ENCODE measurements at regions not wholly inside any gene's neighbourhood (a gene's known extent, or its start where the extent isn't known, plus 50 kb on each side); places are given as distances from the start of the nearest gene placed in this dataset.

GRCh38 chr1:198809247-198809646, 170.4 kb downstream of the PTPRC start:
- H3K4me3 ChIP-seq (replicated peaks in 1 of 3), result no peak overlapping the region
- intact Hi-C loops (cut with DNase I), result no loop called here
- H3K9me3 ChIP-seq, result no peaks in the 10 kb centered on the region
- H3K27ac ChIP-seq, result no peak overlapping the region
- DNase-seq, result no peak
- TF ChIP-seq POLR2A (IDR thresholded peaks at IDR 0.05) (no peak), CTCF (IDR thresholded peaks at IDR 0.05) (no peak)
- H3K36me3 ChIP-seq, result no peaks in the 10 kb centered on the region
- H3K27me3 ChIP-seq, result no peaks in the 10 kb centered on the region
- 79 to 84% methylated on average over 1 of the region's 1 CpG for WGBS, 2 donors
- no peaks in the 10 kb centered on the region for H3K4me1 ChIP-seq

DNA sequence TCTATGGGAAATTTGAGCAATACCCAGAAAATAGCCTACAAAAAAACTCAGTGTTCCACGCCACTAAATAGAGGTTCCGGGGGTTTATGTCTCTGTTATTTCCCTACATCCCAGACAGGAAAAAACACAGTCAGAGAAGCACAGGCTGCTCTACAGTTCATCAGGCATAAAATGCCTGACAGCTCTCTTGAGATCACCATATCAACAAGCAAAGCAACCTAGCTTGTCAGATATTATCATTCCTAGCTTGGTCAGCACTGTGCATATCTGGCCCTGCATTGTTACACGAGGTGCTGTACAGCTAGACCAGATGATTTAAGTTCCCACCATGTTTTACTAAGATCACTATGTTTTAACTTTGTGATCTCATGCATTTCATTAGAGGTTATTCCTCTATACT, 172.6 kb downstream of the PTPRC start:
- H3K4me1 ChIP-seq, result no peaks in the 10 kb centered on the region
- intact Hi-C loops (cut with DNase I), result no loop called here
- no peak for DNase-seq
- H3K9me3 ChIP-seq, result no peaks in the 10 kb centered on the region
- H3K27ac ChIP-seq, result no peak overlapping the region
- no peaks in the 10 kb centered on the region for H3K27me3 ChIP-seq
- no peaks in the 10 kb centered on the region for H3K36me3 ChIP-seq
- H3K4me3 ChIP-seq (replicated peaks in 1 of 3), result no peak overlapping the region
- 11 to 15% methylated on average over 3 of the region's 3 CpGs for WGBS, 2 donors
- TF ChIP-seq CTCF (IDR thresholded peaks at IDR 0.05) (no peak), POLR2A (IDR thresholded peaks at IDR 0.05) (no peak)

GRCh38 chr1:198823626-198824025, 184.8 kb downstream of the PTPRC start:
- H3K27ac ChIP-seq, result no peak overlapping the region
- no peaks in the 10 kb centered on the region for H3K27me3 ChIP-seq
- DNase-seq, result no peak
- H3K4me3 ChIP-seq (replicated peaks in 1 of 3), result no peak overlapping the region
- intact Hi-C loops (cut with DNase I), result no loop called here
- H3K9me3 ChIP-seq, result no peaks in the 10 kb centered on the region
- WGBS, 2 donors, result 88 to 90% methylated on average over 1 of the region's 1 CpG
- no peaks in the 10 kb centered on the region for H3K36me3 ChIP-seq
- TF ChIP-seq CTCF (IDR thresholded peaks at IDR 0.05) (no peak), POLR2A (IDR thresholded peaks at IDR 0.05) (no peak)
- H3K4me1 ChIP-seq, result no peaks in the 10 kb centered on the region

DNA sequence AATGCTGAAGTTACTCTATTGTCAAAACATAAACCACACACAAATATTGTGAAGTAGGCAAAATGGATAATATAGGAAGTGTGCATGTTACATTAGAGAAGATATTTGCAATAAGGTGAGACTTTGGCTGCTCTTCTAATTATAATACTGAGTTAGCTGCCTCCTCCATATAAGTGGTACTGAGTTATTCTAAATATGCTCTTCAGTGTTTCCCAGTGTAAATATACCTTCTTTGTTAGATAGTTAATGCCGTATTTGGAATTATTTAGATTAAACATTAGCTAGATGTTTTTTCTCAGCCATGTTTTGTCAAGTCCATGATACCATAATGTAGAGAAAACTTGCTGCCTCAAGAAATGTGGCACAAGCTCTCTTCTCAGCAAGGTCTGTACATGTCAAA, 186.4 kb downstream of the PTPRC start:
- WGBS, 2 donors, result 47 to 57% methylated on average over 1 of the region's 1 CpG
- no peaks in the 10 kb centered on the region for H3K4me1 ChIP-seq
- H3K9me3 ChIP-seq, result no peaks in the 10 kb centered on the region
- intact Hi-C loops (cut with DNase I), result no loop called here
- no peak overlapping the region for H3K27ac ChIP-seq
- no peak for TF ChIP-seq POLR2A (IDR thresholded peaks at IDR 0.05)
- TF ChIP-seq CTCF (IDR thresholded peaks at IDR 0.05), result no peak
- no peak for DNase-seq
- H3K36me3 ChIP-seq, result no peaks in the 10 kb centered on the region
- H3K27me3 ChIP-seq, result no peaks in the 10 kb centered on the region
- H3K4me3 ChIP-seq (replicated peaks in 1 of 3), result no peak overlapping the region

DNA sequence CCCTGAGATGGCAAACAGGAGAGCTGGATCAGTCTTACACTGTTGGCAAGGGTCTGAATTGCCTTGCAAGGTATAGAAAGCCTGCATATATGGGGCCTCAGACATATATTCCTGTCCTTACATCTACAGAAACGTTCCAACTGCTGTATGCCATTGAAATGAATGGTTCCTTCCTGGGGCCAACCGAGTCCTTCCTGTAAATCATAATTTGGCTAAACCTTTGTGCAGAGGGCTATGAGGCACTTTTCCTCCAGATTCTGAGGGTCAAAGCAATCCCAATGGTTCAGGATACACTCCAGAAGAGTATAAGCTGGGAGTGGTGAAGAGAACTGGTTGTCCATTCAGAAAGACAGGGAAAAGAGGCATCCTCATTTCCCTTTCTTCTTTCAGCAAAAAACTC, 190.5 kb downstream of the PTPRC start:
- Histone ChIP-seq H3K27ac (no peak overlapping the region), H3K4me1 (no peaks in the 10 kb centered on the region), H3K27me3 (no peaks in the 10 kb centered on the region), H3K4me3 (replicated peaks in 1 of 3) (no peak overlapping the region), H3K36me3 (no peaks in the 10 kb centered on the region), H3K9me3 (no peaks in the 10 kb centered on the region)
- intact Hi-C loops (cut with DNase I), result no loop called here
- WGBS, 2 donors, result 78 to 84% methylated on average over 2 of the region's 2 CpGs
- DNase-seq, result no peak
- TF ChIP-seq CTCF (IDR thresholded peaks at IDR 0.05) (no peak), POLR2A (IDR thresholded peaks at IDR 0.05) (no peak)

All from thyroid gland (tissue), 4 donors.